Smooth muscle cell (in vitro differentiated cells): ENCODE measurements at regions not wholly inside any gene's neighbourhood (a gene's known extent, or its start where the extent isn't known, plus 50 kb on each side); places are given as distances from the start of the nearest gene placed in this dataset.

Experiments
- DNase-seq: peaks from one replicate; lab custom pipeline; 2025; ENCODE audit not compliant: unreplicated experiment; lab: John Stamatoyannopoulos, UW
- H2AFZ ChIP-seq: fragments of 200-600 bp; sonication (generic); 2 replicates; pipeline ENCODE4 v1.6.0; 2016; ENCODE audit warnings: antibody characterized with exemption, low read depth, mild to moderate bottlenecking
- H3F3A ChIP-seq: fragments of 200-600 bp; sonication (generic); 2 replicates; pipeline ENCODE4 v1.6.0; 2017; ENCODE audit warnings: antibody characterized with exemption, low read depth
- H3K27ac ChIP-seq: fragments of 200-600 bp; sonication (generic); 2 replicates; pipeline ENCODE4 v1.5.1; 2016; ENCODE audit warnings: low read depth, mild to moderate bottlenecking
- H3K27me3 ChIP-seq: fragments of 200-600 bp; sonication (generic); 2 replicates; pipeline ENCODE4 v1.6.1; 2016; ENCODE audit warnings: low read depth, mild to moderate bottlenecking
- H3K36me3 ChIP-seq: fragments of 200-600 bp; sonication (generic); 2 replicates; pipeline ENCODE4 v1.5.1; 2016; ENCODE audit warnings: low read depth
- H3K4me1 ChIP-seq: fragments of 200-600 bp; sonication (generic); 2 replicates; pipeline ENCODE4 v1.5.1; 2016; ENCODE audit warnings: low read depth
- H3K4me2 ChIP-seq: fragments of 200-600 bp; sonication (generic); 2 replicates; pipeline ENCODE4 v1.6.0; 2016; ENCODE audit warnings: mild to moderate bottlenecking
- H3K4me3 ChIP-seq: fragments of 200-600 bp; sonication (generic); 2 replicates; pipeline ENCODE4 v1.5.1; 2016; ENCODE audit warnings: mild to moderate bottlenecking
- H3K79me2 ChIP-seq: fragments of 200-600 bp; sonication (generic); 2 replicates; pipeline ENCODE4 v1.6.0; 2016; ENCODE audit warnings: low read depth, mild to moderate bottlenecking
- H3K9ac ChIP-seq: fragments of 200-600 bp; sonication (generic); 2 replicates; pipeline ENCODE4 v1.6.0; 2016; ENCODE audit warnings: low read depth
- H3K9me3 ChIP-seq: fragments of 200-600 bp; sonication (generic); replicated peaks from 2 replicates; pipeline ENCODE4 v1.5.1; 2016; ENCODE audit warnings: low read depth
- H4K20me1 ChIP-seq: fragments of 200-600 bp; sonication (generic); 2 replicates; pipeline ENCODE4 v1.6.0; 2016; ENCODE audit warnings: low read depth
- WGBS: methylation state at CpG from one replicate; pipeline ENCODE4 v1.1.7; 2016; ENCODE audit warnings: low lambda C conversion rate; 5-methylcytosine and 5-hydroxymethylcytosine counted together
- TF ChIP-seq, protein P1 (sequence below): fragments of 200-600 bp; sonication (generic); IDR thresholded peaks from 2 replicates; pipeline ENCODE4 v1.5.1; 2017; ENCODE audit warnings: borderline replicate concordance, mild to moderate bottlenecking, antibody characterized with exemption; ENCODE audit not compliant: insufficient read depth, poor library complexity, severe bottlenecking

GRCh38 chr10:131694781-131695495, 205.9 kb upstream of the PPP2R2D start:
- Histone ChIP-seq H4K20me1 (no peaks in the 10 kb centered on the region), H3K79me2 (no peaks in the 10 kb centered on the region), H3K36me3 (no peaks in the 10 kb centered on the region), H3K4me2 (no peak overlapping the region), H3K27ac (no peak overlapping the region), H3K4me3 (no peak overlapping the region), H3K9me3 (no peaks in the 10 kb centered on the region), H3K9ac (no peak overlapping the region), H3K27me3 (peaks cover 15% of the 10 kb centered on the region), H3F3A (no peaks in the 10 kb centered on the region), H2AFZ (no peak overlapping the region), H3K4me1 (no peaks in the 10 kb centered on the region)
- TF ChIP-seq, protein P1, sequence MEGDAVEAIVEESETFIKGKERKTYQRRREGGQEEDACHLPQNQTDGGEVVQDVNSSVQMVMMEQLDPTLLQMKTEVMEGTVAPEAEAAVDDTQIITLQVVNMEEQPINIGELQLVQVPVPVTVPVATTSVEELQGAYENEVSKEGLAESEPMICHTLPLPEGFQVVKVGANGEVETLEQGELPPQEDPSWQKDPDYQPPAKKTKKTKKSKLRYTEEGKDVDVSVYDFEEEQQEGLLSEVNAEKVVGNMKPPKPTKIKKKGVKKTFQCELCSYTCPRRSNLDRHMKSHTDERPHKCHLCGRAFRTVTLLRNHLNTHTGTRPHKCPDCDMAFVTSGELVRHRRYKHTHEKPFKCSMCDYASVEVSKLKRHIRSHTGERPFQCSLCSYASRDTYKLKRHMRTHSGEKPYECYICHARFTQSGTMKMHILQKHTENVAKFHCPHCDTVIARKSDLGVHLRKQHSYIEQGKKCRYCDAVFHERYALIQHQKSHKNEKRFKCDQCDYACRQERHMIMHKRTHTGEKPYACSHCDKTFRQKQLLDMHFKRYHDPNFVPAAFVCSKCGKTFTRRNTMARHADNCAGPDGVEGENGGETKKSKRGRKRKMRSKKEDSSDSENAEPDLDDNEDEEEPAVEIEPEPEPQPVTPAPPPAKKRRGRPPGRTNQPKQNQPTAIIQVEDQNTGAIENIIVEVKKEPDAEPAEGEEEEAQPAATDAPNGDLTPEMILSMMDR, result no peak
- 93% methylated on average over 11 of the region's 11 CpGs for WGBS
- DNase-seq, result no peak

DNA sequence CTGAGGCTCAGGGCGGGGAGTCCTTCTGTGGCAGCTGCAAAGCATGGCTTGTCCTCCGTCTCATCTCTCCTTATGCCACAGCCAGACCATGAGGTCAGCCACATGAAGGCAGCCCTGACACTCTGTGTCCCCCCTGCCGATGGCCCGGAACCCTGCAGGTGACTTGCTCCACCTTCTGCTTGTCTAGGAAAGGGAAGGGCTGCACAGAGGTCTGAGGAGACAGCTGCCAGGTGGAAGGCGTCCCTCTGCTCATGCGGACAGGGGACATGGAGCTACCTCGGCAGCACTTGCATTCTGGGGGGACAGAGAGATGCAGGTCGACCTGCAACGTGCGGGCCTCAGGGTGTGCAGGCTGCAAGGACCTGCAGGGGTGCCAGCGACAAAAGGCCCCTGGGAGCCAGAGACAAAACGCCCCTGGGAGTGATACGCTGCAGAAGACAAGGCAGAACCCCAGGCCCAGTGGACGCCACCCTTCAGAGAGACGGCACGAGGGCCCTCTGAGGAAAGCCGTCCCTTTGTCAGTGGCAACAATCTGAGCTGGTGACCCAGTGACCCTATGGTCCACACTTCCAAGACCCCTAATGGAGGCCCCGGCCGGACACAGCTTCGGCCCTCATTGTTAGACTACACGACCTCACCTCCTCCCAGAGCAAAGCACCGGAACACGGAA, 205.2 kb upstream of the PPP2R2D start:
- H3K4me1 ChIP-seq, result no peaks in the 10 kb centered on the region
- no peaks in the 10 kb centered on the region for H3K79me2 ChIP-seq
- DNase-seq, result no peak
- WGBS, result 94% methylated on average over 23 of the region's 23 CpGs
- H4K20me1 ChIP-seq, result no peaks in the 10 kb centered on the region
- H3K9me3 ChIP-seq, result no peaks in the 10 kb centered on the region
- H3K36me3 ChIP-seq, result no peaks in the 10 kb centered on the region
- H3K9ac ChIP-seq, result no peak overlapping the region
- peaks cover 15% of the 10 kb centered on the region for H3K27me3 ChIP-seq
- no peaks in the 10 kb centered on the region for H3F3A ChIP-seq
- no peak overlapping the region for H3K4me2 ChIP-seq
- TF ChIP-seq, protein P1, result no peak
- H3K27ac ChIP-seq, result no peak overlapping the region
- H2AFZ ChIP-seq, result no peak overlapping the region
- no peak overlapping the region for H3K4me3 ChIP-seq

- Histone ChIP-seq H3K9ac (no peak overlapping the region), H4K20me1 (no peaks in the 10 kb centered on the region), H3K4me2 (no peak overlapping the region), H3K36me3 (no peaks in the 10 kb centered on the region), H3K4me3 (no peak overlapping the region), H3K9me3 (no peaks in the 10 kb centered on the region), H3K4me1 (no peaks in the 10 kb centered on the region), H3K27me3 (peaks cover 11% of the 10 kb centered on the region), H3K27ac (no peak overlapping the region), H3F3A (no peaks in the 10 kb centered on the region), H2AFZ (no peak overlapping the region), H3K79me2 (no peaks in the 10 kb centered on the region)
- TF ChIP-seq, protein P1, result no peak
- no peak for DNase-seq
- 86% methylated on average over 21 of the region's 21 CpGs for WGBS
Observed at GRCh38 chr10:131697476-131698128, 203.2 kb upstream of the PPP2R2D start.
